Thyroid gland (tissue), 4 donors: ENCODE measurements at regions not wholly inside any gene's neighbourhood (a gene's known extent, or its start where the extent isn't known, plus 50 kb on each side); places are given as distances from the start of the nearest gene placed in this dataset.
A peak's percentile ranks its signal among the peaks of the same experiment; 100 is the strongest.

Experiments
- DNase-seq, 2 donors: peaks; one replicate each; pipeline ENCODE4 v3.0.0-alpha.2; 2019
- H3K27ac ChIP-seq, 3 donors: fragments of 200-600 bp; sonication (generic); 1 replicate in 2 of 3; 2 replicates in 1 of 3; pipeline ENCODE4 v1.5.1; 2016 to 2019; ENCODE audit warnings: mild to moderate bottlenecking in 1 of 3, moderate library complexity in 1 of 3
- H3K27me3 ChIP-seq: fragments of 200-600 bp; sonication (generic); one replicate; pipeline ENCODE4 v1.5.1; 2019
- H3K36me3 ChIP-seq, 2 donors: fragments of 200-600 bp; sonication (generic); one replicate each; pipeline ENCODE4 v1.5.1; 2016 to 2019
- H3K4me1 ChIP-seq, 2 donors: fragments of 200-600 bp; sonication (generic); one replicate each; pipeline ENCODE4 v1.5.1; 2017 to 2019
- H3K4me3 ChIP-seq, 3 donors: fragments of 200-600 bp; sonication (generic); replicated peaks in 1 of 3; 1 replicate in 2 of 3; 2 replicates in 1 of 3; pipeline ENCODE4 v1.5.1; 2016; ENCODE audit warnings: mild to moderate bottlenecking in 1 of 3
- H3K9me3 ChIP-seq: fragments of 200-600 bp; sonication (generic); one replicate; pipeline ENCODE4 v1.5.1; 2017
- CTCF ChIP-seq, 6 experiments: fragments of 200-600 bp in 3 of 6; fragments of 450-650 bp in 3 of 6; sonication (generic) in 3 of 6; IDR thresholded peaks; one replicate each; pipeline ENCODE4 v1.5.1; 2016 to 2019; ENCODE audit warnings: antibody characterized with exemption in 6 of 6, mild to moderate bottlenecking in 2 of 6, inconsistent platforms in 1 of 6, moderate library complexity in 1 of 6
- POLR2A ChIP-seq, 2 donors: fragments of 450-650 bp; IDR thresholded peaks; one replicate each; pipeline ENCODE4 v1.6.1; 2017; ENCODE audit warnings: antibody characterized with exemption in 2 of 2, mild to moderate bottlenecking in 2 of 2, moderate library complexity in 1 of 2
- WGBS, 2 donors: methylation state at CpG; one replicate each; pipeline ENCODE4 v1.1.5; 2017; 5-methylcytosine and 5-hydroxymethylcytosine counted together
- intact Hi-C: fragments of 100-400 bp; cut with DNase I; formaldehyde crosslinking; loops from one replicate; pipeline ENCODE4 v1.15.1; 2023

DNA sequence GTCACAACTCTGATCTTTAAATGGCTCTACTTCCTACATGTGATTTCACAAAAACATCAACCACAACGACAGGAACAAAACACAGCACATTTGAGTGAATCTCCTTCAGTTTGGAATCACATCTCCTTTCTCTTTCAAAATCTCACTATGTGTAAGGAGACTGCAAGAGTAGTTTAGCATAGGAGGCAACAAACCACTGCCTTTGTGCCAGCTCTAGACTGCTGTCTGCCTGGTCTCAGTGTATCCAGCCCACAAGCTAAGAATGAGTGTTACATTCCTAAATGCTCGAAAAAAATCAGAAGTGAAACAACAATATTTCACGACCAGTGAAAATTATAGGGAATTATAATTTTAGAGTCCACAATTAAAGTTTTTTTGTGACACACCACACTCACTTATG is 217.0 kb upstream of the STEAP4 start:
- DNase-seq, result no peak
- peak overlapping the region; percentile 27 to 61 (median 55) for H3K27ac ChIP-seq
- WGBS, 2 donors, result 50 to 54% methylated on average over 3 of the region's 3 CpGs
- no peak overlapping the region for H3K4me3 ChIP-seq
- intact Hi-C loops, result no loop called here
- H3K27me3 ChIP-seq, result no peaks in the 10 kb centered on the region
- TF ChIP-seq CTCF (IDR thresholded peaks at IDR 0.05) (no peak), POLR2A (IDR thresholded peaks at IDR 0.05) (no peak)
- no peaks in the 10 kb centered on the region for H3K36me3 ChIP-seq
- peaks cover 7% of the 10 kb centered on the region in 2 donors for H3K4me1 ChIP-seq
- no peaks in the 10 kb centered on the region for H3K9me3 ChIP-seq

GRCh38 chr7:88522771-88523293 is 216.1 kb upstream of the STEAP4 start:
- H3K4me3 ChIP-seq, result no peak overlapping the region
- WGBS, 2 donors, result 22% methylated on average over 2 of the region's 2 CpGs
- H3K36me3 ChIP-seq, result no peaks in the 10 kb centered on the region
- peak overlapping the region; percentile 1 to 61 (median 55) for H3K27ac ChIP-seq
- DNase-seq, result peak; percentile 40
- H3K9me3 ChIP-seq, result no peaks in the 10 kb centered on the region
- no peaks in the 10 kb centered on the region for H3K27me3 ChIP-seq
- TF ChIP-seq CTCF (IDR thresholded peaks at IDR 0.05) (no peak), POLR2A (IDR thresholded peaks at IDR 0.05) (no peak)
- peaks cover 7% of the 10 kb centered on the region in 2 donors for H3K4me1 ChIP-seq
- intact Hi-C loops, result no loop called here

- Histone ChIP-seq H3K27ac (no peak overlapping the region), H3K36me3 (no peaks in the 10 kb centered on the region), H3K4me1 (peaks cover 0 to 4% of the 10 kb centered on the region in 2 donors), H3K27me3 (no peaks in the 10 kb centered on the region), H3K9me3 (no peaks in the 10 kb centered on the region), H3K4me3 (no peak overlapping the region)
- TF ChIP-seq POLR2A (IDR thresholded peaks at IDR 0.05) (no peak), CTCF (IDR thresholded peaks at IDR 0.05) (no peak)
- DNase-seq, result no peak
- intact Hi-C loops, result no loop called here
- WGBS, 2 donors, result 55 to 67% methylated on average over 1 of the region's 1 CpG
Observed at GRCh38 chr7:88516429-88516828, 209.7 kb upstream of the STEAP4 start.

DNA sequence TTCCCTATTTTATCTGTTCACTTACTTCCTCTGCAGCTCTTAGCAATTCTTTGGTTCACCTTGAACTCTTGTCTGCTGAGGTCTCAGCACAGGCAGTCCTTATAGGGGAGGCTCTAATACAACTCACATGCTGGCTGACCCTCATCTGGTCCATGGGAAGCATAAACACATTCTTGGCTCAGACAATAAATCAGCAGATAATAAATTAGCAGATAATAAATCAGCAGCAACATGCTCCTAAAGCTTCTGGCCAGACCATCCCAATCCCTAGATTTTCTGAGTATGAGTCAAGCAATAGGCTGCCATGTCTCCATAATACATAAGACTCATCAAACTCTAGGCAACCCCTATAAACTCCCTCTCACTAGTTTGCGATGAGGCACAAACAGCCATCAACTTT is 208.6 kb upstream of the STEAP4 start:
- intact Hi-C loops, result no loop called here
- 87 to 95% methylated on average over 1 of the region's 1 CpG for WGBS, 2 donors

DNA sequence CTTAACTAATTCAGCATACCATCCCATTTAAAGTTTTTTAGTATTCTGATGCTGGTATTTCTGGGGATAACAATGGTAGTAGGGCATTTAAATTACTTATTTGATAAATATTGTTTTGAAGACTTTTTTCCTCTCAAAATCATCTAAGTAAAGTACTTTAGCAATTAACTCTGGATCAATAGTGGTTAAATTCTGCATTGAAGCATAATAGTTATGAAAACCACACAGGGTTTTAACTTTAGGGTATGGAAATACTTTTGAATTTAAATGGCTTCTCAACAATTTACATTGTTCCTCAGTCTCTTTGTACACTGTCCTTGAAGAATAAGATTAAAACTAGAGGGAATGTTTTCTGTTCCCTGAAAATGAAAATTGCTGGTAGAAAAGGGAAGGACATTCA is 202.6 kb upstream of the STEAP4 start:
- TF ChIP-seq CTCF (IDR thresholded peaks at IDR 0.05), result no peak
- no peak for TF ChIP-seq POLR2A (IDR thresholded peaks at IDR 0.05)
- no peak overlapping the region for H3K4me3 ChIP-seq
- H3K27me3 ChIP-seq, result no peaks in the 10 kb centered on the region
- no peak for DNase-seq
- H3K9me3 ChIP-seq, result no peaks in the 10 kb centered on the region
- no peaks in the 10 kb centered on the region for H3K4me1 ChIP-seq
- intact Hi-C loops, result no loop called here
- no peak overlapping the region for H3K27ac ChIP-seq
- no peaks in the 10 kb centered on the region for H3K36me3 ChIP-seq

More for the DNA sequence above, 208.6 kb upstream of the STEAP4 start:
- H3K27me3 ChIP-seq, result no peaks in the 10 kb centered on the region
- DNase-seq, result no peak
- H3K27ac ChIP-seq, result no peak overlapping the region
- no peak overlapping the region for H3K4me3 ChIP-seq
- TF ChIP-seq CTCF (IDR thresholded peaks at IDR 0.05) (no peak), POLR2A (IDR thresholded peaks at IDR 0.05) (no peak)
- no peaks in the 10 kb centered on the region for H3K36me3 ChIP-seq
- no peaks in the 10 kb centered on the region for H3K9me3 ChIP-seq
- peaks cover 0 to 1% of the 10 kb centered on the region in 2 donors for H3K4me1 ChIP-seq
